Activated naive CD4-positive, alpha-beta T cell treated with anti-CD3 and anti-CD28 coated beads, Interleukin-2, amount 50 U/mL, for 16 hours (primary cell): ENCODE measurements at regions not wholly inside any gene's neighbourhood (a gene's known extent, or its start where the extent isn't known, plus 50 kb on each side); places are given as distances from the start of the nearest gene placed in this dataset.
A peak's percentile ranks its signal among the peaks of the same experiment; 100 is the strongest.

Experiments
- DNase-seq: peaks from one replicate; pipeline ENCODE4 v3.0.0-alpha.2; 2020

DNA sequence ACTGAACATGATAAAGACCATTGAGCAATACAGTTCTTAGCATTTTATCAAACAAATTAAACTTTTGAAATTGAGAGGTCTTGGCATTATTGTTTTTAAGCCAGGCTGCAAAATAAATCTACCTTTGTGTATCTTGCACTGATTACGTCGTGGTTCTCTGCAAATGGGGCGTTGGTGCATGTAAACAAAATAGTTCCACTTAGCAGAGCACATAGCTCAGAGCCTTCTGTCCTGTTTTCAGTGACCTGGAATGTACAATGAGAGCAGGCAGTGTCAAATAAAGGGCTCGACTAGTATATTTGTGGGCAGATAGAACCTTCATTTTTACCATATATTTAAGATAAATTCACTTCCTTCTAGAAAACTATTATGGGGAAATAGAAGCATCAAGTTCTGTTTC, 333.9 kb upstream of the SMIM30 start:
- no peak for DNase-seq

DNA sequence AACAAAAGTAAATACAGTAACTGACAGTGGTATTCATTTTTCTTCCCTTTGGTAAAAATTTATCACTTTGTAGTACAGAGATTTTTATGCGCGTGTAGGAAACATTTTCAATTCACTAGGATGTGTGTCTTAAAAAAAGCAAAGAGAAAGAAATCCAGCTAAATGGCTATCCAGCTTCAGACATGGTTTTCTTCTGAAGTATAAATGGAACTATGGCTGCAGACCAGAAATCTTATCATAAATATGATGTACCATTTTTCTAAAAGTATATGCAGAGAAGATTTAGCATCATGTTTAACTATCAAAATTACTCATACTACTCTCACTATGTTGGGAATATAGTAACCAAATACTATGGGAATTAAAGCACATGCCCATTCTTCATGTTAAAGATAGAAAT, 328.4 kb upstream of the SMIM30 start:
- DNase-seq, result no peak

DNA sequence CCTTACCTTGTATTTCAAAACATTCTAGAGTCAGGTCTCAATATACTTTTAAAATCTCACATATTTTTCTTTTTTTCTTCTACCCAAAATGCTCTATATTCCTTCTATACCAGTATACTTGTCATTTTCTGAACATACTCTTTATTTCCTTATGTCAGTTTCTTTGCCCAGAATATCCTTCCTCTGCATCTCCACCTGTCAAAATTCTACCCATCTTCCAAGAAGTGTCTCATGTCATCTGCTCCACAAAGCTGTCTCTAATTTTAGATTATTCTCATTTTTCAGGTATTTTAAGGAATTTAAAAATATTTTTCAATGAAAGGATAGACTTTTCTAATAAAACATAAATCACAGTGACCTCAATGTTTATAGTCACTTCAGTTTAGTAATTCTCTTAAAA, 328.0 kb upstream of the SMIM30 start:
- DNase-seq, result no peak

DNA sequence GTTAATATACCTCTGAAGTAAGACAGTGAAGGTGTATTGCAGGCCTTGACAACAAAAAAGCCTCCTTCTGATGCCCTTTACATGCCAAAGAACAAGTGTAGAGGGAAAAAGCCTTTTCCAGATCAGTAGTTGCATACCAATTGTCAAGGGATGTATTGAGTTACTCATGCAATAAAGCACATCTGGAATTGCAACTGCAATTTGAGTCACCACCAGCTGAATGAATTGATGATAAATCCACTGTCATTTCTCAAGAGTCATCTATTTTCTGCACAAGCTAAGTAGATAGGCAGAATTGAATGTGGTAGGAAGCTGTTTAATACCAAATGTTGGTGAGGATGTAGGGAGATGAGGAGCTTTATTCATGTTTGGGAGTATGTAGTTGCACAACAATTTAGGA, 325.9 kb upstream of the SMIM30 start:
- no peak for DNase-seq

DNA sequence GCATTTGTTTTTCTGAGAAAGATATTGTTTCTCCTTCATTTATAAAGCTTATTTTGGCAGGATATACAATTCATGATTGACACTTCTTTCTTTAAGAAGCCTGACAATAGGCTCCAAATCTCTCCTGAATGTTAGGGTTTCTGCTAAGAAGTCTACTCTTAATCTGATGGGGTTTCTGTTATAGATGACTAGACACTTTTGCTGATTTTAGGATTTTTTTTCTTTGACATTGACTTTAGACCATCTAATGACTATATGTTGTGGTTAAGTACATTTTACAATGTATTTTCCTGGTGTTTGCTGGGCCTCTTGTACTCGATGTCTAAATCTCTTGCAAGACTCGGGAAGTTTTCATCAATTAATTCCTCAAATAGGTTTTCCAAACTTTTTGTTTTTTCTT, 321.8 kb upstream of the SMIM30 start:
- no peak for DNase-seq

DNA sequence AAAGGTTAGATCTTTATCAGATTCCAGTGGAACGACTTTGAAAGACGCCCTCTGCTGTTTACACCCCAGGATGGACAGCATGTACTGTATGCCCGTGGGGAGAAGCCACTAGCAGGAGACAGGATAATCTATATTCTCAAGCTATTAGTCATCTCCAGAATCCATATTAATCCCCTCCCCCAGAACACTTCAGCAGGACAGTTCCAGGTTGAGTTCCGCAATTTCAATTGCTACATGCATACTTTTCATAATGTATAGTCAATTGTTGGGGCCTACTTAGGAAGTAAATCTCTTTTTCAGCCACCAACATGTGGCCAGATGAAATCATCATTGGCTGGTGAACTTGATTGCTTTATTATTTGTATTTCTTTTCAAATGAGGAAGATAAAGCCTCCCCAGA, 313.1 kb upstream of the SMIM30 start:
- DNase-seq, result no peak

DNA sequence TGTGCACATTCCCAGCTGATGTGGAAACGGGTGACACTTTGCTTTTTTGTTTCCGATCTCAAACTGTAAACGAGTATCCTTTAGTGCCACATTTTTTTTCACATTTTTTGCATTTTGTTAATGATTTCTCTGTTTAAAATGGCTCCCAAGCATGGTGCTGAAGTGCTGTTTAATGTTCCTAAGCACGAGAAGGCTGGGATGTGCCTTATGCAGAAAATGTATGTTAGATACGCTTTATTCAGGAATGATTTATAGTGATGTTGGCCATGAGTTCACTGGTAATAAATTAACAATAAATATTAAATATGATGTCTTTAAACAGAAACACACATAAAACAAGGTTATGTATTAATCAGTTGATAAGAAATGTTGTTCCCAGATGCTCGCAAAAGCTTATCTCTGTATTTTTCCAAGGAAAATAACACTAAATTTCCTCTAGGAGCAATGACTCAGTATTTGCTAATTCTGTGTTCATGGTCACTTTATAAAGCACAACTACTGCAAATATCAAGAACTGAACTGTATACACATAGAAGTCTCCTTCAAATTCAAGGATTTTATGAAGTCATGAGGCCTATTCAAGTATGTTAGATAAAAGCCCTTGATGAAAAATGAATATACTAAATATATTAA, 305.9 kb upstream of the SMIM30 start:
- DNase-seq, result no peak

DNA sequence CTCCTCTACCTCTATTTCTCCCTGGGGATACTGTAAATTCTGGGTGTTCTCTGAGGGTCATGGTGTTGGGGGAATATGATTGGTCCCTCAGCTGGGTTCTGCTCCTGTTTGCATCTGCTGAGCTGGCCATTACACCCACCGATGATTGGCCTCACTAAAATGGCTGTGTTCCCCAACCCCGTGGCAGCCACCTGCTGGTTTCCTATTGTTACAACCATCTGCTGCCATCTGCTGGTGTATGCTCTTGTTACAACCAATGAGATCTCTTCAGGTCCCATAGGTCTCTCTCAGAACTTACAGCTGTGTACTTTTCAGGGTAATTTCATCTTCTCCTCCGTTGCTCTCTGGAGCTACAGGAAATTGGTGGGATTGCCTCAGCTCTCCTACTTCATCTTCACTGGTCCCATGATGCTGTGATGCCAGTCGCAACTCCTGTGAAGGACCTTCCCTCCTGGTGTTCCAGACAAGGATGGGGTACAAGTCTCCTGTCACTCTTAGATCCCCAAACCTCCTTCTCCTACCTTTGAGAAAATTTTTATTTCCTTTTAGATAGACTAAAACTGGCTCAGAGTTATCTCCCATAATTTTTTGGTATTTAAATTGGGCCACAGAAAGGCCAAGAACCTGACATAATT, 303.5 kb upstream of the SMIM30 start:
- peak; percentile 74 for DNase-seq

DNA sequence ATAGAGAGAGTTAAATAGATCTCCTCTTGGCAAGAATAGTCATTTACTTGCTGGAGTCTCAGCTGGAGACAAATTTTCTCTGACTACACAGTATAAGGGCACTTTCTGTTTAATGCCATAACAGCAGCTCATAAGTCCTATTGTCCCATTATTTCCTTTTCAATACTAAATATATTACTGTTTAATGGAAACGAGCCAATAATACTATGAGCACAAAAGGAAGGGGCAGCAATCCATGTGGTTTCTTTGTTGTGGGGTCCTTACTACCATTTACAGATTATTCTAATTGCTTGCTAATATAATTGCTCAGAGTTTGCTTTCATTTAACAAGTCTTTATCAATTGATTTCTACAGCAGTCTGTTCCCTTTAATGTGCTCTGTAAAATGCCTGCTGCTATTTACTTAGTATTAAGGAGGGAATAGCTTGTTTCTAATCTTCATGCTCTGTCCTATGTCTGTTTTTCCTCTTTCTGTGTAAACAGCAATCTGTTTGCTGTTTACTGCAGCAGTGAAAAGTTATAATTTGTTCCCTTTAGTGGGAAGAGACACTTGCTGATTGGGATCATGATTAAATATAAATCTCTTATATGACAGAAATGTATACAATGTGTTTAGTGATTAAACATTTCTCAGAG, 296.2 kb upstream of the SMIM30 start:
- DNase-seq, result no peak

DNA sequence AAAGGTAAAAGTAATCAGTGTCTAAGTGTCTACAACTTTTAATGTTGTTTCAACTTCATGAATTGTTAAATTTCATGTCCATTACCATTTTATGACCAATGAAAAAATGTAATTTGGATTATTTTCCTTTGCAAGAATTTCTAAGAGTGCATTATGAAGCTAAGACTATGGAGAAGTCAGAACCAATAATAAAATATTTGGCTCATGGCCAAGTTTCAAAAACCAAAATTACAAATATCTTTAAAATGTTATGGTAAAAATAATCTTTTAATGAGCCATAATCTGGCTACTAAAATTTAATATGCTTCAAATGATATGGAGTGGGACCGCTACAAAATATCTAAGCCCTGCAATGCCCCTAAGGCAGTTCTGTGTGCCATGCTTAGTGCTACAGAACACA, 294.1 kb upstream of the SMIM30 start:
- no peak for DNase-seq

DNA sequence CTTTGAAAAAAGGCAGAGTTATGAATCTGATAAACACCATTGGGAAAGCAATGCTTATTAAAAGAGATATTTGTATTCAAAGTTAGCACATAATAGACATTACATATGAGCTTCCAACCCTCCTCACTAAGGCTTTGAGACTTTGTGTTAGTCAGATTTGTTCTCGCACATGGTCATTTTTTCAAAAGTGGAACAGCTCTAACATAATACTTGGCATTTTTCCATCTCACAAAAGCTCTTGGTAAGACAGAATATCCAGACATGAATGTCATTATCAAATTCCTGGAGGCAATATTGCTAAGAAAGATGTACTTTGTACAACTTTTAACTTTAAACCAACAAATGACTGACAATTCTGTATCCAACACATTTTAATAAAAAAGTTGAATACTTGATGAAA, 292.4 kb upstream of the SMIM30 start:
- no peak for DNase-seq

DNA sequence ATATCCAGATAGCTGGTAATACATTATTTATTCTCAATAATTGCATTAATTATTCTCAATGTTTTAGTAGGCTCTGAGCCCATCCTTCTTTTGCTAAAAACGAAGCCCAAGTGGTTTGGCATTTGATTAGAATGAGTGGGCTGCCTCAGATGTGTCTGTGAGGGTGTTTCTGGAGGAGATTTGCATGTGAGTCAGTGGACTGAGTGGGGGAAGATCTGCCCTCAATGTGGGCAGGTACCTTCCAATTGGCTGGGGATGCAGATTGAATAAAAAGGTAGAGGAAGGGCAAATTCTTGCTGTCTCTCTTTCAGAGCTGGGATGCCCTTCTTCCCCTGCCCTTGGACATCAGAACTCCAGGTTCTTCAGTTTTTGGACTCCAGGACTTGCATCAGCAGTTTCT, 290.6 kb upstream of the SMIM30 start:
- DNase-seq, result no peak

DNA sequence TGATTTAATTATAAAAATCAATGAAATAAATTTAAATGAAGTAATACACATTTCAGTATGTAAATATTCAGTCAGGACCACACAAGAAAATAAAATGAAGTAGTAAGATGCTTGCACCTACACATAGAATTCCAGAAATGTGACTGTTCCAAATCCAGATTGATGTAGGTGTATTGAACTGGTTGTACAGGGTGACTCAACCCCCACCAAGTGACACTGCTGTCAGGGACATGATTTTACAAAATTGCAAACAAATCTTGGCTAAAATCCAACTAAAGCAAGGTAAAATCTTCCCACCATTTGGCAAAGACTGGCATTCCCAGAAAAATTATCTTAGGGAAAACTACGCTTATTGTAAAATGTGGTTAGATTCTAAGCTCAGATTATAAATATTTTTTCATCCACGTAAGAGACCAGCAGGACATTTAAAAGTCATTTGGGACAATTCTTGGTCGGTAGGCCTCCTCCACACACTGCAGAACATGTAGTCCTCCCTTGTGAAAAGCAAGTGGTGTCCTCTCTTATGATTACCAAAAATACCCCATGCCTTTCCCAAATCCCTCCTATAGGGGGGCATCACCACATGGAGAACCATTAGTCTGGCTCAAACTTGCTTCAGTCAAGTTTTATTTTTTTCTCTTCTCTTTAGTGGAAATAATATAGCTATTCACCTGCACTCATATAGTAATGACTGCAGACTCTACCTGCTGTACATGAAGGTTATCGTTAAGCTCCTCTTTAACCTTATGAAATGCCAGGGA, 287.1 kb upstream of the SMIM30 start:
- no peak for DNase-seq

DNA sequence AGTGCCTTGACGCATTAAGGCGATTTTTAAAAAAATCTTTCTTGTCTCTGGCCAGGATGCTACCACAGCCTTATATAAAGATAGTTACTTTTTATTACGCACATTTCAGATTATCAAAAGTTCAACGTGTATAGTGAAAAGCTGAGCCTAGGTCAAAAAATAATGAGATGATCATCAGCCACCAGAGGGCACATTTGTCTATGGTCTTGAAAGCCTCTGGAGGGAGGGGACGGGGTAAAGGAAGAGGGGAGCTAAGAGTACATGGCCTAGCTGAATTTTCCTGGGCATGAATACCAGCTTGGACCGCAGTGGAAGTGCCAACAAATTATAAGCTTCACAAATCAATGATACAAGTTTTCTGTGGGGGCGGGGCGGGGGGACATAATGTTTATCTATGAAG, 285.9 kb upstream of the SMIM30 start:
- no peak for DNase-seq

DNA sequence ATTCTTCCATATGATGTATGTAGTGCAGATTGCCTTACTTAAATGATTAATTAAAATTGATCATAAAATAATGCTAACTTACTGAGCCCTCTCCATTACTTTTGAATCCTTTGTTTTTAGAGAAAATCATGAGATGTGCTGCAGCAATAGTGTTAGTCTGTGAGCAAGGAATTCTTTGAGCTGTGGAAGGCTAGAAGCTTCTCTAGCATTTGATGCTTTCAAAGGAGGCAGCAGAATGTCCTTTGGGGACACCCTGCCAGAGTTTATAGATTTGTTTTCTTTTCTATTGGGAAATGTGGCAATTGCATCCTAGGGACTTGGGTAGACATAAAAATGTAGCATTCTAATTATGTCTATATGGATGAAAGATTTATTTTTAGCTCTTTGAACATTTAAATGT, 284.1 kb upstream of the SMIM30 start:
- no peak for DNase-seq

DNA sequence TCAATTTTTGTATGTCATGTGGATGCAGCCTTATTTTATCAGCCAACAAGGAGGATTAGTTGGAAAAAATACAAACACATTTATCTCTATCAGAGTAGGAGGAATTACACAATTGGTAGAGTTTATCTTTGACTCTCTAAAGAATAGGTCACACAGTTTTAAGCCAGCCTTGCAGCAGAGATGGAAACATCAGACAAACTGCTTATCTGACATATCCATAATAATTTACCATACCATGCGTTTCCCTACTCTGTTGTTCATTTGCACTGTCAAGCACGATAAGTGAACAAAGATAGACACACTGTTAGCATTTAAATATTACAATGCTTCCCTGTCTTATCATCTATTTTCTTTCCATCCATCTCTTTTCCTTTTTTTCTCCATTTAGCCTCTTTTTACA, 283.7 kb upstream of the SMIM30 start:
- no peak for DNase-seq

DNA sequence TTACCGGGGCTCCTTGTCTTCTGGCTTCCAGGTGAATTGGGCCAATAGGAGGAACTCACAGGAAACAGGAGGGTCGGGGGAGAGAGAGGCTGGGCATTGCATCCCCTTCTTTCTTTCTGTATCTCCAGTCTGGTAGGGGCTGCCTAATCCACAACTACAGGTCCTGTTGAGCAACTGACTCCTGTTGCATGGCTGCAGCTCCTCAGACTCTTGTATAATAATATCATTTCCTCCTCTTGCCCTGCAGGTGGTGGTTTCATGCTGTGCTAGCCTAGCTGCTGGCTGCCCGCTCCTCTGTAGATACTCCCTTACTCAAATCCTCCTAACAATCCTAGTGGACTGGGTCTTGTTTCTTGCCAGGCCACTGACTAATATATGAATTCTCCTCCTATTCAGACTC, 276.5 kb upstream of the SMIM30 start:
- no peak for DNase-seq

DNA sequence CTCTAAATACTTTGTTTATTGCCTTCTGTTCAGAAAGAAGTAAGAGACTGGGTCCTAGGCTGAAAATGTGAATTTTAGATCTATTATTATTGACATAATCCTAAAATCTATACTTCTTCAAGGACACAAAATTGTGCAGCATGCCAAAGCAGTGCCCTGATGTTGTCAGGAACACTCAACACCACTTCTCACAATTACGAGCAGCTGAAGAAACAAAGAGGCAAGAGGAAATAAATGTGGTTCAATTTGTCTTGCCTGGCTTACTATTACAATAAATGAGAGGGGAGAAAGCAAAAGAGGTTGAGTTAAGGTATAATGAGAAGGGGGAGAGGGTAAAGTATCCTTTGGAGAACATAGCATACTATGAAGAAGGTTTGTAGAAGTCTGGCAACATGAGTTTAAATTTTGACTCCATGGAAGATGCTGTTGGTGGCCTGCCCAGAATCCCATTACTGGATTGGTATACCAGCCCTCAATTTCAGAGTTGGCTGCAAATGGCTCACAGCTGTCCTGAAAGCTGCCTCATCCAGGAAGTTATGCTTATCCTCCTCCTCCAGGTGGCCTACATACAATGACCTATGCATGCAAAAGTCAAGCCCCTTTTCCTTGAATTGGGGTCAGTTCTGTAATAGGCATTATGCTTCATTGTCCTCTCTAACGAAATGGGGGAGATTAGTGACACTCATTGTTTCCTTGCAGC, 274.6 kb upstream of the SMIM30 start:
- no peak for DNase-seq

DNA sequence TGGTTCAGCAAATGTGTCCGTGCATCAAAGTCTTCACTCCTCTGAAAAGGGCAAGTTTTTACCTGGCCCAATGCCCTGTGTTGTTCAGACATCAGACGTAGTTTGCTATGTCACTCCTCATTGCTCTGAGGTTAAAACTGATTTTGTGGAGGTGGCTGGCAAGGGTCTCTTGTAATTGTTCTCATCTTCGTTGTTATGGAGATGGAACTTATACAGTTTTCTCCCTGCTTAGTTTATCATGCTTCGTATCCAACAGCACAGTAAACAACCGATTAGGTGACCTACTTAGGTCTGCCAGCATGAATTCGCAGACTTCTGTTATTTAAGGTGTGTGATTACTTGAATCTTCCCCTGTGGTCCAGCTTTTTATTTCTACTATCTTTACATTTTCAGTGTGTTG, 274.1 kb upstream of the SMIM30 start:
- DNase-seq, result no peak

DNA sequence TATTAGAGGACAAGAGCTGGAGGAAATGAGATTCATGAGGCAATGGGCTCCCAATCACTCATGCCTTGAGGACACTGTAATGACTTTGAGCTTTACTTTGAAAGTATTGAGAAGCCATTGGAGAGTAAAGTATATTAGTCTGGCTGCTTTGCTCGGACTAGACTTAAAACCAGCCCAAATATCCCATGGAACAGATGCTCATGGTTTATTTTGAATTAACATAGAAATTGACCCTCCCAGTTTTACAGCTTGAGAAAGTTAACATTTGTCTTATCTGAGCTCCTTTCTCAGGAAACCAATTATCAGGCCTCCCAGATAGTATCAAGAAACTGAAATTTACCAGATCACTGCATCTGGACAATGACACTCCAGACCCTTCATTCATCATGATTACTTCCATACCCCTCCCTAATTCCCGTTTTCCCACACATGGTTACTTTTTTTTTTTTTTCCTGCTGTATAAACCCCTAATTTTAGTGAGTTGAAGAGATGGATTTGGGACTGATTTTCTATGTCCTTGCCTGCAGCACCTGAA, 270.8 kb upstream of the SMIM30 start:
- no peak for DNase-seq

DNA sequence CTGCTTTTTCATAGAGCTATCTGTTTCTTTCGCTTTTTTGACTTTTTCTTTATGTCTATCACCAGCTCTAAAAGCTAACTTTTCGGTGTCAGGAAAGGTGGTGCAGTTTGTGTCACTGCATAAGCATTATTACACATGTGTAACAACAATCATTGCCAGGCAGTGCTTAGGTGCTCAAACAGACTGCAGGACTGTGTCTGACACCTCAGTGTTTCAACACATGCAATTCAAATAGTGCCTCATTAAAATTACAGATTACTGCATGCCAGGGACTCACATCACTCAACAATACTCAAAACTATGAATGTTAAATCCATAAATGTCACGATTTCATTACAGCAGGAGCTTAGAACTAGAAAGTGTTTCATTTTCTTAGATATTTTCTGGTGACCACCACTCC, 265.3 kb upstream of the SMIM30 start:
- no peak for DNase-seq

DNA sequence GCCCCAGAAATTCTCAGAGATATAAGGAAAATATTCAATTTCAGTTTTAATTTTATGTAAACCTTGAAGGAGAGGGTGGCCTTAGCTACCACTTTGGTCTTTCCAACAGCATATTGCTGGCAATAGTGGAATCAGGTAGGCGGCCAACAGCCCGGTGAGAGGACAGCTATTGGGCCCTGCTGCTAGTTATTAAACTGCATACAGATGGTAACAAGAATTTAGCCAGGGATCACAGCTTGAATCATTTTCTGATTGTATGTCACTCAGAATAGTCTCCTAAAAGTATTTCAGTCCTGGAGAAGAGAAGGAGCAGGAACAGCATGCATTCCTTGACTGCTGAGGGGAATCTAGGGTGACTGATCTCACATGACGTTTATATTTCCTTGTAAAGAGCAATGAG, 261.4 kb upstream of the SMIM30 start:
- DNase-seq, result no peak

DNA sequence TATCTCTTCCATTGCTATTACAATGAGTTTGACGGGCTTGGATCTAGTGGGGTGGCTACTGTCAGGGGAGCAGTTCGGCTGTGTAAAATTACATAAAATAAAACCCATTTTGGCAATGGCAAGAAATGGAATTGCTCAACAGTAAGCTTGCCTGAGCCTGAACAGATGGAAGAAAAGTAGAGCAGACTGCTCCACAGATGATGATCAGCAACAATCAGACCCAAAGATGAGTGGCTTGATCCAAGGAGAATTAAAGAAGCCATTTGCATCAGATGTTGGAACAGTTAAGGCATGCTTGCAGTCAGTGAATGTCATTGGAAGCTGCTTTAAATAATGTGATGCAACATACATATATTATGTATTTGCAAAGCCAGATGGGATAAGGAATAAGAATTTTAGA, 256.6 kb upstream of the SMIM30 start:
- DNase-seq, result no peak
